Left lung (tissue), 4 donors: ENCODE measurements at regions not wholly inside any gene's neighbourhood (a gene's known extent, or its start where the extent isn't known, plus 50 kb on each side); places are given as distances from the start of the nearest gene placed in this dataset.

Source experiments
- ATAC-seq: fragments of 200-7000 bp; cut with Tn5 transposase; one replicate; pipeline ENCODE4 v1.9.1; 2020; ENCODE audit warnings: moderate library complexity
- DNase-seq, 4 donors: peaks; one replicate each; pipeline ENCODE4 v3.0.0-alpha.2; 2013 to 2020
- H3K27ac ChIP-seq, 2 donors: fragments of 200-600 bp; sonication (generic) in 1 of 2; one replicate each; pipeline versions ENCODE4 v1.5.0 to v1.8.0; 2020 to 2021
- H3K27me3 ChIP-seq, 2 donors: fragments of 200-600 bp; sonication (generic) in 1 of 2; one replicate each; pipeline versions ENCODE4 v1.5.0 to v1.8.0; 2020 to 2021
- H3K36me3 ChIP-seq, 2 donors: fragments of 200-600 bp; sonication (generic) in 1 of 2; one replicate each; pipeline versions ENCODE4 v1.5.0 to v1.8.0; 2020 to 2021
- H3K4me1 ChIP-seq, 2 donors: fragments of 200-600 bp; one replicate each; pipeline ENCODE4 v1.8.0; 2021
- H3K4me3 ChIP-seq, 2 donors: fragments of 200-600 bp; sonication (generic) in 1 of 2; one replicate each; pipeline versions ENCODE4 v1.5.0 to v1.8.0; 2020 to 2021; ENCODE audit warnings: mild to moderate bottlenecking in 1 of 2
- H3K9me3 ChIP-seq, 2 donors: fragments of 200-600 bp; sonication (generic) in 1 of 2; one replicate each; pipeline versions ENCODE4 v1.5.0 to v1.8.0; 2020 to 2021
- intact Hi-C, 2 donors: fragments of 100-400 bp; cut with DNase I; formaldehyde crosslinking; loops; one replicate each; pipeline versions ENCODE4 v1.11.2 to v1.14.2; 2022
- TF ChIP-seq, protein P1 (sequence below), 2 donors: fragments of 200-600 bp; sonication (generic) in 1 of 2; IDR thresholded peaks; one replicate each; pipeline versions ENCODE4 v1.5.0 to v1.8.0; 2021; ENCODE audit warnings: antibody characterized with exemption in 2 of 2
- donor health status: DM: no; HTN: yes; CAD: no.
- donor health status: DM: no; HTN: no; CAD: no.

GRCh38 chr5:143721925-143722324 lies 90.0 kb upstream of the HMHB1 start:
- ATAC-seq, result no peak
- Histone ChIP-seq H3K27ac (no peak overlapping the region), H3K27me3 (no peaks in the 10 kb centered on the region)

GRCh38 chr5:143720689-143721088 lies 91.3 kb upstream of the HMHB1 start:
- H3K4me3 ChIP-seq, result no peak overlapping the region
- ATAC-seq, result no peak
- intact Hi-C loops, result no loop called here
- no peaks in the 10 kb centered on the region for H3K27me3 ChIP-seq
- H3K9me3 ChIP-seq, result peaks cover 0 to 12% of the 10 kb centered on the region in 2 donors
- no peak for DNase-seq
- no peaks in the 10 kb centered on the region for H3K36me3 ChIP-seq
- TF ChIP-seq, protein P1, sequence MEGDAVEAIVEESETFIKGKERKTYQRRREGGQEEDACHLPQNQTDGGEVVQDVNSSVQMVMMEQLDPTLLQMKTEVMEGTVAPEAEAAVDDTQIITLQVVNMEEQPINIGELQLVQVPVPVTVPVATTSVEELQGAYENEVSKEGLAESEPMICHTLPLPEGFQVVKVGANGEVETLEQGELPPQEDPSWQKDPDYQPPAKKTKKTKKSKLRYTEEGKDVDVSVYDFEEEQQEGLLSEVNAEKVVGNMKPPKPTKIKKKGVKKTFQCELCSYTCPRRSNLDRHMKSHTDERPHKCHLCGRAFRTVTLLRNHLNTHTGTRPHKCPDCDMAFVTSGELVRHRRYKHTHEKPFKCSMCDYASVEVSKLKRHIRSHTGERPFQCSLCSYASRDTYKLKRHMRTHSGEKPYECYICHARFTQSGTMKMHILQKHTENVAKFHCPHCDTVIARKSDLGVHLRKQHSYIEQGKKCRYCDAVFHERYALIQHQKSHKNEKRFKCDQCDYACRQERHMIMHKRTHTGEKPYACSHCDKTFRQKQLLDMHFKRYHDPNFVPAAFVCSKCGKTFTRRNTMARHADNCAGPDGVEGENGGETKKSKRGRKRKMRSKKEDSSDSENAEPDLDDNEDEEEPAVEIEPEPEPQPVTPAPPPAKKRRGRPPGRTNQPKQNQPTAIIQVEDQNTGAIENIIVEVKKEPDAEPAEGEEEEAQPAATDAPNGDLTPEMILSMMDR (IDR thresholded peaks at IDR 0.05), result no peak
- no peak overlapping the region for H3K27ac ChIP-seq
- no peaks in the 10 kb centered on the region for H3K4me1 ChIP-seq

More at GRCh38 chr5:143721925-143722324, 90.0 kb upstream of the HMHB1 start:
- DNase-seq, result no peak
- no peaks in the 10 kb centered on the region for H3K4me1 ChIP-seq
- intact Hi-C loops, result no loop called here
- no peak overlapping the region for H3K4me3 ChIP-seq
- no peaks in the 10 kb centered on the region for H3K36me3 ChIP-seq
- TF ChIP-seq, protein P1 (IDR thresholded peaks at IDR 0.05), result no peak
- H3K9me3 ChIP-seq, result peaks cover 0 to 12% of the 10 kb centered on the region in 2 donors

GRCh38 chr5:143717400-143717799 lies 94.6 kb upstream of the HMHB1 start:
- no peak overlapping the region for H3K4me3 ChIP-seq
- H3K27ac ChIP-seq, result no peak overlapping the region
- DNase-seq (no peak), ATAC-seq (no peak)
- TF ChIP-seq, protein P1 (IDR thresholded peaks at IDR 0.05), result no peak
- H3K4me1 ChIP-seq, result no peaks in the 10 kb centered on the region
- intact Hi-C loops, result no loop called here
- H3K27me3 ChIP-seq, result no peaks in the 10 kb centered on the region
- H3K9me3 ChIP-seq, result no peaks in the 10 kb centered on the region
- no peaks in the 10 kb centered on the region for H3K36me3 ChIP-seq

DNA sequence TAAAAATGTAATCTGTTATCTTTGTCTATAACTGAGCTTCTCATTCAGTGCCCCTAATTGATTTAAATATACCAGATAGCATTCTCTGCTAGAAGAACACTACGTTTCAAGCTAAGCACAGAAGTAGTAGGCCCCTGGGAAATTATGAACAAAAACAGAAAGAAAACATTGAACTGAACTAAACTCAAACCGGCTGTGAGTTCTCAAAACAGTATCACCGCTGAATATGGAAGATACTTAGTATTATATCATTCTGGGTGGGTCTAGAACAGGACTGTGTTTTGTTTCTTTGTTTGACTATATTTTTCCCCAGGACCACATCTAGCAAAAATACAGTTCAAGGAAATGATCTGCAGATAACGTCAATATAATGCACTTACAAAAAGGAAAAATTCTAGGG lies 95.1 kb upstream of the HMHB1 start:
- no peak for DNase-seq
- Histone ChIP-seq H3K9me3 (no peaks in the 10 kb centered on the region), H3K4me3 (no peak overlapping the region), H3K27me3 (no peaks in the 10 kb centered on the region), H3K27ac (no peak overlapping the region), H3K4me1 (no peaks in the 10 kb centered on the region), H3K36me3 (no peaks in the 10 kb centered on the region)
- TF ChIP-seq, protein P1 (IDR thresholded peaks at IDR 0.05), result no peak
- intact Hi-C loops, result no loop called here
- ATAC-seq, result no peak

GRCh38 chr5:143715616-143716015 lies 96.3 kb upstream of the HMHB1 start:
- intact Hi-C loops, result no loop called here
- no peak overlapping the region for H3K27ac ChIP-seq
- H3K4me1 ChIP-seq, result no peaks in the 10 kb centered on the region
- TF ChIP-seq, protein P1 (IDR thresholded peaks at IDR 0.05), result no peak
- no peak overlapping the region for H3K4me3 ChIP-seq
- ATAC-seq (no peak), DNase-seq (no peak)
- H3K9me3 ChIP-seq, result no peaks in the 10 kb centered on the region
- H3K27me3 ChIP-seq, result no peaks in the 10 kb centered on the region
- no peaks in the 10 kb centered on the region for H3K36me3 ChIP-seq
